ENCODE measurements at regions not wholly inside any gene's neighbourhood (a gene's known extent, or its start where the extent isn't known, plus 50 kb on each side); places are given as distances from the start of the nearest gene placed in this dataset.

DNA sequence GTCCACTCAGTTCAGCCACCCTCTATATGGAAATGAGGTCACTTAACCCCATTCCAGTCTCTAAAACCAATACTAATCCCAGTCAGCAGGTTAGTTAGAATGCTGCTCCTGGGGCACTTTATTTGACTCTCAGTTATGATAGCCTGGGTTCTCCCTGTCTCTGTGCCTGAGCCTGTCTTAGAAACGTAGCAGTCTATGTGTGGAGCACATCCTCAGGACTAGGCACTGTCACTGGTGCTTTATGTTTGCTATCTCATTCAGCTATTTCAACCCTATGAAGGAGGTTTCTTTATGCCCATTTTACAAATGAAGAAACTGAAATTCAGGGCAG is 152.5 kb upstream of the PKDCC start:
- TF ChIP-seq, protein P1, sequence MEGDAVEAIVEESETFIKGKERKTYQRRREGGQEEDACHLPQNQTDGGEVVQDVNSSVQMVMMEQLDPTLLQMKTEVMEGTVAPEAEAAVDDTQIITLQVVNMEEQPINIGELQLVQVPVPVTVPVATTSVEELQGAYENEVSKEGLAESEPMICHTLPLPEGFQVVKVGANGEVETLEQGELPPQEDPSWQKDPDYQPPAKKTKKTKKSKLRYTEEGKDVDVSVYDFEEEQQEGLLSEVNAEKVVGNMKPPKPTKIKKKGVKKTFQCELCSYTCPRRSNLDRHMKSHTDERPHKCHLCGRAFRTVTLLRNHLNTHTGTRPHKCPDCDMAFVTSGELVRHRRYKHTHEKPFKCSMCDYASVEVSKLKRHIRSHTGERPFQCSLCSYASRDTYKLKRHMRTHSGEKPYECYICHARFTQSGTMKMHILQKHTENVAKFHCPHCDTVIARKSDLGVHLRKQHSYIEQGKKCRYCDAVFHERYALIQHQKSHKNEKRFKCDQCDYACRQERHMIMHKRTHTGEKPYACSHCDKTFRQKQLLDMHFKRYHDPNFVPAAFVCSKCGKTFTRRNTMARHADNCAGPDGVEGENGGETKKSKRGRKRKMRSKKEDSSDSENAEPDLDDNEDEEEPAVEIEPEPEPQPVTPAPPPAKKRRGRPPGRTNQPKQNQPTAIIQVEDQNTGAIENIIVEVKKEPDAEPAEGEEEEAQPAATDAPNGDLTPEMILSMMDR (IDR thresholded peaks at IDR 0.05), result no peak
- TF ChIP-seq POLR2A (IDR thresholded peaks at IDR 0.05), result no peak
